Trophoblast cell (in vitro differentiated cells and primary cell): ENCODE measurements at regions not wholly inside any gene's neighbourhood (a gene's known extent, or its start where the extent isn't known, plus 50 kb on each side); places are given as distances from the start of the nearest gene placed in this dataset.

ENCODE experiments used
- DNase-seq, 2 donors: peaks; one replicate each; pipeline ENCODE4 v3.0.0-alpha.2; 2016
- H2AFZ ChIP-seq: 2 replicates; pipeline ENCODE4 v1.6.1; 2013; ENCODE audit warnings: low read length, moderate library complexity, mild to moderate bottlenecking; ENCODE audit not compliant: insufficient read depth, poor library complexity
- H2AK5ac ChIP-seq: 2 replicates; pipeline ENCODE4 v1.6.1; 2013; ENCODE audit warnings: mild to moderate bottlenecking, low read length
- H2BK120ac ChIP-seq: 2 replicates; pipeline ENCODE4 v1.6.1; 2013; ENCODE audit warnings: low read length, mild to moderate bottlenecking, moderate library complexity; ENCODE audit not compliant: insufficient read depth, poor library complexity
- H2BK12ac ChIP-seq: 2 replicates; pipeline ENCODE4 v1.6.1; 2013; ENCODE audit warnings: mild to moderate bottlenecking, low read length, moderate library complexity
- H2BK5ac ChIP-seq: 2 replicates; pipeline ENCODE4 v1.6.1; 2013; ENCODE audit warnings: low read length, low read depth, moderate library complexity, mild to moderate bottlenecking; ENCODE audit not compliant: poor library complexity
- H3K14ac ChIP-seq: 2 replicates; pipeline ENCODE4 v1.6.1; 2013; ENCODE audit warnings: mild to moderate bottlenecking, low read length
- H3K18ac ChIP-seq: 2 replicates; pipeline ENCODE4 v1.6.1; 2013; ENCODE audit warnings: mild to moderate bottlenecking, low read length
- H3K23ac ChIP-seq: 2 replicates; pipeline ENCODE4 v1.6.1; 2013; ENCODE audit warnings: low read length
- H3K27ac ChIP-seq: 2 replicates; pipeline ENCODE4 v1.5.1; 2013; ENCODE audit warnings: low read depth, mild to moderate bottlenecking, inconsistent platforms, low read length, moderate library complexity
- H3K27me3 ChIP-seq: 2 replicates; pipeline ENCODE4 v1.6.1; 2013; ENCODE audit warnings: inconsistent platforms, mild to moderate bottlenecking, low read length, moderate library complexity; ENCODE audit not compliant: insufficient read depth
- H3K36me3 ChIP-seq, 2 experiments: 1 replicate in 1 of 2; 2 replicates in 1 of 2; pipeline ENCODE4 v1.6.1; 2013; ENCODE audit warnings: low read length in 2 of 2, mild to moderate bottlenecking in 2 of 2, moderate library complexity in 1 of 2; ENCODE audit not compliant: insufficient read depth in 2 of 2, control insufficient read depth in 1 of 2
- H3K4ac ChIP-seq: 2 replicates; pipeline ENCODE4 v1.6.1; 2013; ENCODE audit warnings: low read depth, mild to moderate bottlenecking, low read length, moderate library complexity
- H3K4me1 ChIP-seq, 2 experiments: 1 replicate in 1 of 2; 2 replicates in 1 of 2; pipeline ENCODE4 v1.6.1; 2013; ENCODE audit warnings: low read length in 2 of 2, mild to moderate bottlenecking in 2 of 2, moderate library complexity in 1 of 2; ENCODE audit not compliant: insufficient read depth in 2 of 2, control insufficient read depth in 1 of 2
- H3K4me2 ChIP-seq: 2 replicates; pipeline ENCODE4 v1.6.1; 2013; ENCODE audit warnings: inconsistent platforms, mild to moderate bottlenecking, low read length, moderate library complexity
- H3K4me3 ChIP-seq: 2 replicates; pipeline ENCODE4 v1.5.1; 2013; ENCODE audit warnings: mild to moderate bottlenecking, low read depth, low read length, inconsistent platforms
- H3K79me1 ChIP-seq: one replicate; pipeline ENCODE4 v1.6.1; 2013; ENCODE audit warnings: low read length
- H3K79me2 ChIP-seq: 2 replicates; pipeline ENCODE4 v1.6.1; 2013; ENCODE audit warnings: low read length, mild to moderate bottlenecking; ENCODE audit not compliant: control insufficient read depth, insufficient read depth, poor library complexity
- H3K9ac ChIP-seq: 2 replicates; pipeline ENCODE4 v1.6.1; 2013; ENCODE audit warnings: mild to moderate bottlenecking, low read length
- H3K9me3 ChIP-seq: 2 replicates; pipeline ENCODE4 v1.6.1; 2013; ENCODE audit warnings: low read depth, mild to moderate bottlenecking, control low read depth, inconsistent platforms, low read length; ENCODE audit not compliant: insufficient read depth
- H4K12ac ChIP-seq: 2 replicates; pipeline ENCODE4 v1.6.1; 2013; ENCODE audit warnings: low read depth, mild to moderate bottlenecking, low read length, moderate library complexity
- H4K8ac ChIP-seq: 2 replicates; pipeline ENCODE4 v1.6.1; 2013; ENCODE audit warnings: low read depth, mild to moderate bottlenecking, low read length, moderate library complexity
- H4K91ac ChIP-seq: one replicate; pipeline ENCODE4 v1.6.1; 2013; ENCODE audit warnings: low read depth, mild to moderate bottlenecking, low read length, moderate library complexity
- WGBS: extraction: QIAGEN DNeasy Blood & Tissue Kit; methylation state at CpG from one replicate; pipeline ENCODE4 v1.1.7; 2013; ENCODE audit warnings: missing lambda C conversion rate; ENCODE audit not compliant: insufficient read length, insufficient coverage; ENCODE audit errors: extremely low coverage; 5-methylcytosine and 5-hydroxymethylcytosine counted together

- H3K79me1 ChIP-seq: no peaks in the 10 kb centered on the region
- no peak for DNase-seq
Measured at GRCh38 chr12:86333955-86334522, 77.8 kb upstream of the MGAT4C start.

GRCh38 chr12:86331457-86331856 lies 75.3 kb upstream of the MGAT4C start:
- H3K79me1 ChIP-seq: no peaks in the 10 kb centered on the region
- H3K4ac ChIP-seq: no peak overlapping the region
- H4K8ac ChIP-seq: no peak overlapping the region
- H3K4me2 ChIP-seq: no peak overlapping the region
- no peak overlapping the region for H3K9ac ChIP-seq
- H2AK5ac ChIP-seq: no peak overlapping the region
- H2AFZ ChIP-seq: no peak overlapping the region
- no peak overlapping the region for H4K12ac ChIP-seq
- no peaks in the 10 kb centered on the region for H3K79me2 ChIP-seq
- WGBS: no CpG with 5 or more reads among the region's 2 CpGs
- no peak for DNase-seq
- H3K36me3 ChIP-seq: no peaks in the 10 kb centered on the region
- H2BK120ac ChIP-seq: no peak overlapping the region
- no peak overlapping the region for H3K18ac ChIP-seq
- no peak overlapping the region for H3K4me3 ChIP-seq
- no peak overlapping the region for H3K27ac ChIP-seq
- H2BK5ac ChIP-seq: no peak overlapping the region
- H3K4me1 ChIP-seq: no peaks in the 10 kb centered on the region
- no peak overlapping the region for H3K23ac ChIP-seq
- H2BK12ac ChIP-seq: no peak overlapping the region
- H3K9me3 ChIP-seq: no peaks in the 10 kb centered on the region
- H4K91ac ChIP-seq: no peak overlapping the region
- H3K14ac ChIP-seq: no peak overlapping the region
- H3K27me3 ChIP-seq: no peaks in the 10 kb centered on the region

More at GRCh38 chr12:86333955-86334522, 77.8 kb upstream of the MGAT4C start:
- H3K4me2 ChIP-seq: no peak overlapping the region
- no peaks in the 10 kb centered on the region for H3K27me3 ChIP-seq
- H3K9ac ChIP-seq: no peak overlapping the region
- no peak overlapping the region for H4K8ac ChIP-seq
- H3K36me3 ChIP-seq: no peaks in the 10 kb centered on the region
- no peak overlapping the region for H3K14ac ChIP-seq
- no peak overlapping the region for H3K27ac ChIP-seq
- no peak overlapping the region for H3K23ac ChIP-seq
- H2BK12ac ChIP-seq: no peak overlapping the region
- H3K4me1 ChIP-seq: no peaks in the 10 kb centered on the region
- no CpG with 5 or more reads among the region's 2 CpGs for WGBS
- H3K4ac ChIP-seq: no peak overlapping the region
- H4K91ac ChIP-seq: no peak overlapping the region
- H3K9me3 ChIP-seq: no peaks in the 10 kb centered on the region
- no peak overlapping the region for H3K18ac ChIP-seq
- no peak overlapping the region for H3K4me3 ChIP-seq
- no peak overlapping the region for H2BK5ac ChIP-seq
- H2AFZ ChIP-seq: no peak overlapping the region
- no peak overlapping the region for H4K12ac ChIP-seq
- no peak overlapping the region for H2BK120ac ChIP-seq
- H3K79me2 ChIP-seq: no peaks in the 10 kb centered on the region
- H2AK5ac ChIP-seq: no peak overlapping the region

GRCh38 chr12:86331012-86331411 lies 74.8 kb upstream of the MGAT4C start:
- Histone ChIP-seq H4K12ac (no peak overlapping the region), H3K14ac (no peak overlapping the region), H2AFZ (no peak overlapping the region), H3K27me3 (no peaks in the 10 kb centered on the region), H2BK120ac (no peak overlapping the region), H3K18ac (no peak overlapping the region), H4K8ac (no peak overlapping the region), H2BK5ac (no peak overlapping the region), H3K4me2 (no peak overlapping the region), H4K91ac (no peak overlapping the region), H3K4ac (no peak overlapping the region), H2BK12ac (no peak overlapping the region), H3K79me2 (no peaks in the 10 kb centered on the region), H3K79me1 (no peaks in the 10 kb centered on the region), H3K9ac (no peak overlapping the region), H3K36me3 (no peaks in the 10 kb centered on the region), H2AK5ac (no peak overlapping the region), H3K9me3 (no peaks in the 10 kb centered on the region), H3K23ac (no peak overlapping the region), H3K4me3 (no peak overlapping the region), H3K4me1 (no peaks in the 10 kb centered on the region), H3K27ac (no peak overlapping the region)
- no peak for DNase-seq
- no CpG with 5 or more reads among the region's 4 CpGs for WGBS

GRCh38 chr12:86312232-86312631 lies 56.0 kb upstream of the MGAT4C start:
- Histone ChIP-seq H3K18ac (no peak overlapping the region), H4K12ac (no peak overlapping the region), H2BK5ac (no peak overlapping the region), H3K27me3 (no peaks in the 10 kb centered on the region), H3K79me2 (no peaks in the 10 kb centered on the region), H3K9ac (no peak overlapping the region), H3K4me2 (no peak overlapping the region), H3K9me3 (no peaks in the 10 kb centered on the region), H4K91ac (no peak overlapping the region), H3K79me1 (no peaks in the 10 kb centered on the region), H3K27ac (no peak overlapping the region), H3K23ac (no peak overlapping the region), H3K4me3 (no peak overlapping the region), H2AK5ac (no peak overlapping the region), H3K14ac (no peak overlapping the region), H3K36me3 (no peaks in the 10 kb centered on the region), H3K4me1 (no peaks in the 10 kb centered on the region), H4K8ac (no peak overlapping the region), H2BK120ac (no peak overlapping the region), H3K4ac (no peak overlapping the region), H2BK12ac (no peak overlapping the region), H2AFZ (no peak overlapping the region)
- no peak for DNase-seq
- no CpG with 5 or more reads among the region's 4 CpGs for WGBS
